ENCODE measurements at regions not wholly inside any gene's neighbourhood (a gene's known extent, or its start where the extent isn't known, plus 50 kb on each side); places are given as distances from the start of the nearest gene placed in this dataset.

GRCh38 chr10:9189448-9189847 is 1135.0 kb downstream of the GATA3 start:
- TF ChIP-seq CTCF (optimal IDR thresholded peaks at IDR 0.05 in 1 of 3, IDR thresholded peaks at IDR 0.05 in 1 of 3, conservative IDR thresholded peaks at IDR 0.05 in 1 of 3; ENCODE audit: extremely low read depth in 1 of 3, insufficient read depth in 2 of 3, low read length in 3 of 3) (no peak), EZH2 (IDR thresholded peaks at IDR 0.05; ENCODE audit: low read length) (no peak)
